Esophagus muscularis mucosa (tissue), 4 donors: ENCODE measurements at regions not wholly inside any gene's neighbourhood (a gene's known extent, or its start where the extent isn't known, plus 50 kb on each side); places are given as distances from the start of the nearest gene placed in this dataset.

Experiments used
- DNase-seq: peaks from one replicate; pipeline ENCODE4 v3.0.0-alpha.2; 2017; ENCODE audit errors: extremely low spot score
- H3K27ac ChIP-seq, 4 donors: fragments of 200-600 bp; sonication (generic); replicated peaks in 1 of 4; 1 replicate in 3 of 4; 2 replicates in 1 of 4; pipeline ENCODE4 v1.5.1; 2016 to 2019; ENCODE audit warnings: mild to moderate bottlenecking in 1 of 4
- H3K27me3 ChIP-seq, 4 donors: fragments of 200-600 bp; sonication (generic); one replicate each; pipeline versions ENCODE4 v1.5.1 to v1.6.0; 2016 to 2019
- H3K36me3 ChIP-seq, 4 donors: fragments of 200-600 bp; sonication (generic); one replicate each; pipeline ENCODE4 v1.5.1; 2016 to 2019
- H3K4me1 ChIP-seq, 4 donors: fragments of 200-600 bp; sonication (generic); one replicate each; pipeline ENCODE4 v1.5.1; 2016 to 2019
- H3K4me3 ChIP-seq, 4 donors: fragments of 200-600 bp; sonication (generic); 1 replicate in 2 of 4; 2 replicates in 2 of 4; pipeline ENCODE4 v1.5.1; 2016 to 2019; ENCODE audit warnings: mild to moderate bottlenecking in 4 of 4, moderate library complexity in 1 of 4
- H3K9me3 ChIP-seq, 4 donors: fragments of 200-600 bp; sonication (generic); 1 replicate in 3 of 4; 2 replicates in 1 of 4; pipeline ENCODE4 v1.5.1; 2016 to 2019
- CTCF ChIP-seq, 3 experiments: fragments of 200-600 bp in 2 of 3; fragments of 450-650 bp in 1 of 3; sonication (generic) in 2 of 3; IDR thresholded peaks; one replicate each; pipeline ENCODE4 v1.5.1; 2017 to 2019; ENCODE audit warnings: antibody characterized with exemption in 3 of 3, mild to moderate bottlenecking in 2 of 3, moderate library complexity in 1 of 3
- EP300 ChIP-seq: sonication (generic); formaldehyde crosslinking; IDR thresholded peaks from one replicate; pipeline ENCODE4 v1.6.1; 2017; ENCODE audit warnings: antibody characterized with exemption
- POLR2A ChIP-seq: fragments of 450-650 bp; IDR thresholded peaks from one replicate; pipeline ENCODE4 v1.6.1; 2017; ENCODE audit warnings: antibody characterized with exemption, moderate library complexity, mild to moderate bottlenecking, low read depth
- POLR2AphosphoS5 ChIP-seq, 2 donors: sonication (generic); formaldehyde crosslinking; IDR thresholded peaks; one replicate each; pipeline ENCODE4 v1.6.1; 2017; ENCODE audit warnings: antibody characterized with exemption in 2 of 2
- WGBS: methylation state at CpG from one replicate; pipeline ENCODE4 v1.1.5; 2018; 5-methylcytosine and 5-hydroxymethylcytosine counted together
- intact Hi-C: fragments of 100-400 bp; cut with DNase I; formaldehyde crosslinking; loops from one replicate; pipeline ENCODE4 v1.15.1; 2023

- intact Hi-C loops = loop anchor here (10.0 kb wide), 2 partner anchors 331 to 361 kb away; partner anchors contain the start of gene JUN
- no peak for DNase-seq
- Histone ChIP-seq H3K4me3 (peak overlapping the region in 3 of 4 donors; percentile 51 to 63 (median 60)), H3K4me1 (peaks cover 31 to 45% (median 38%) of the 10 kb centered on the region in 4 donors), H3K9me3 (no peaks in the 10 kb centered on the region), H3K27ac (no peak overlapping the region), H3K36me3 (no peaks in the 10 kb centered on the region), H3K27me3 (no peaks in the 10 kb centered on the region)
- whole genome bisulfite sequencing = 89% methylated on average over 4 of the region's 4 CpGs
- TF ChIP-seq POLR2AphosphoS5 (IDR thresholded peaks at IDR 0.05) (no peak), POLR2A (no peak), EP300 (no peak), CTCF (IDR thresholded peaks at IDR 0.05) (no peak)
These were observed 150.8 kb upstream of the FGGY start for GRCh38 chr1:59146056-59146455.

DNA sequence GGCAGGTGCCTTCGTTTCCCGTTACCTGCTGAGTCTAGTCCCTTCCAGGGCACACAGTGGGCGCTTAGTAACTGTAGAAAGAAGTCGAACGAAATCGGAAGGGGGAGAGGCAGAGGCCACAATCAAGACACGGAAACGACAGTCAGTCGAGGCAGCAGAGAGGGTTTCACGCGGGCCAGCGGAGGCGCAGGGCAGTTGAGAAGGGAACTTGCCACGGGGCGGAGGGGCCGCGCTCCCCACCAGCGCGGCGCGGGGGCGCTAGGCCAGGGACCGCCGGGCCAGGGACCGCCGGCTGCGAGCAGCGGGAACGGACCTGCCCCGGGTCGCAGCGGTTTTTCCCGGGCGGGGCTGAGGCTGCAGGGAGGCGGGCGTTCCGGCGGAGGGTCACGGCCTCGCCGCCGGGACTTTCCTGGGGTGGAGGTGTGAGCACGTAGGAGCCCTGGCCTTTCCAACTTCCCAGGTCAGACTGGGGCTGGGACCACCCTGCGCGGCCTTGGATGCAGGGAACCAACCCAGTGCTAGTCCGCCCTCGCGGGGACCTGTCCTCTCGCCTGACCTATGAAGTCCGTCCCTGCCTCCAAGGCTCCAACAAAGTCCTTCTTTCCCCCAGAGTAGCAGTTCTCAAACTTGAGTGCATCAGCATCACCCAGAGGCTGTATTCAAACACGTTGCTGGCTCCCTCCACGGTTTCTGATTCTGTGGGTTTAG, 150.1 kb upstream of the FGGY start:
- DNase-seq = no peak
- peak overlapping the region; percentile 63 to 73 (median 70) for H3K27ac ChIP-seq
- H3K9me3 ChIP-seq = no peaks in the 10 kb centered on the region
- no peaks in the 10 kb centered on the region for H3K27me3 ChIP-seq
- H3K4me3 ChIP-seq = peak overlapping the region; percentile 51 to 64 (median 62)
- TF ChIP-seq EP300 = no peak
- peak in 2 of 3 experiments; percentile 17 to 36 for TF ChIP-seq CTCF (IDR thresholded peaks at IDR 0.05)
- TF ChIP-seq POLR2A = no peak
- peak in 1 of 2 donors; percentile 14 for TF ChIP-seq POLR2AphosphoS5 (IDR thresholded peaks at IDR 0.05)
- H3K4me1 ChIP-seq = peaks cover 38 to 49% (median 45%) of the 10 kb centered on the region in 4 donors
- H3K36me3 ChIP-seq = no peaks in the 10 kb centered on the region
- intact Hi-C loops = loop anchor here (10.0 kb wide), 2 partner anchors 332 to 362 kb away; partner anchors contain the start of gene JUN
- 4% methylated on average over 24 of the region's 52 CpGs for WGBS

DNA sequence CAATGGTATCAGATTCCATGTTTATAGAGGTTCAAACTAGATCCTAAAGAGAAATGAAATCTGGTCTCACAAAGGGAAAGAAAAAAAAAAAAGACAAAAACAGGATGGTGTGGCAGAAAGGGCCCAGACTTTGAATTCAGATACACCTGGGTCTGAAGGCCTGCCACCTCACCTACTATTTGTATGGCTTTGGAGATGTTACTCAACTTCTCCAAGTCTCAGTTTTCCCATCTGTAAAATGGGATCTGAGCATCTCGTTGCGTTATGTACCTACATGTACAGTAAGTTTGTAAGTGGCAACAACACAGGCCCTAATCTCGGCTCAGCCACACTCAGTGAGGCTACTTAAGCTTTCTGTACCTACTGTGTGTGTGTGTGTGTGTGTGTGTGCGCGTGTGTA, 147.5 kb upstream of the FGGY start:
- H3K9me3 ChIP-seq = no peaks in the 10 kb centered on the region
- WGBS = 95% methylated on average over 5 of the region's 5 CpGs
- peaks cover 29 to 39% (median 34%) of the 10 kb centered on the region in 4 donors for H3K4me1 ChIP-seq
- H3K36me3 ChIP-seq = no peaks in the 10 kb centered on the region
- no peak overlapping the region for H3K27ac ChIP-seq
- intact Hi-C loops = loop anchor here (10.0 kb wide), 2 partner anchors 335 to 365 kb away; partner anchors contain the start of gene JUN
- DNase-seq = no peak
- H3K27me3 ChIP-seq = no peaks in the 10 kb centered on the region
- TF ChIP-seq POLR2A = no peak
- TF ChIP-seq CTCF (IDR thresholded peaks at IDR 0.05) = no peak
- no peak for TF ChIP-seq EP300
- TF ChIP-seq POLR2AphosphoS5 (IDR thresholded peaks at IDR 0.05) = no peak
- H3K4me3 ChIP-seq = no peak overlapping the region

GRCh38 chr1:59150577-59151386, 146.1 kb upstream of the FGGY start:
- H3K9me3 ChIP-seq = no peaks in the 10 kb centered on the region
- intact Hi-C loops = loop anchor here (10.0 kb wide), 1 partner anchor 554 kb away; no protein-coding TSS in a partner anchor
- peak overlapping the region in 3 of 4 donors; percentile 12 to 31 (median 25) for H3K4me3 ChIP-seq
- no peaks in the 10 kb centered on the region for H3K36me3 ChIP-seq
- peaks cover 31 to 42% (median 35%) of the 10 kb centered on the region in 4 donors for H3K4me1 ChIP-seq
- DNase-seq = peak; percentile 95
- TF ChIP-seq CTCF (IDR thresholded peaks at IDR 0.05) (no peak), POLR2A (no peak), POLR2AphosphoS5 (IDR thresholded peaks at IDR 0.05) (peak; percentile 87 to 92), EP300 (peak; percentile 72)
- no peaks in the 10 kb centered on the region for H3K27me3 ChIP-seq
- WGBS = 17% methylated on average over 4 of the region's 4 CpGs
- peak overlapping the region; percentile 70 to 85 (median 76) for H3K27ac ChIP-seq
